ENCODE measurements at regions not wholly inside any gene's neighbourhood (a gene's known extent, or its start where the extent isn't known, plus 50 kb on each side); places are given as distances from the start of the nearest gene placed in this dataset.

GRCh38 chr5:29993286-29993685, 1200.2 kb upstream of the CDH6 start:
- no peak for DNase-seq (ENCODE audit: low read depth in 1 of 2, low spot score in 1 of 2)
- Histone ChIP-seq H3K27me3 (ENCODE audit: insufficient read depth, poor library complexity, severe bottlenecking) (no peaks in the 10 kb centered on the region), H3K27ac (replicated peaks) (no peak overlapping the region), H3K4me3 (replicated peaks; ENCODE audit: insufficient read depth, low read length) (no peak overlapping the region)
- TF ChIP-seq GABPA (IDR thresholded peaks at IDR 0.05; ENCODE audit: low read depth): no peak
- TF ChIP-seq, protein P1, sequence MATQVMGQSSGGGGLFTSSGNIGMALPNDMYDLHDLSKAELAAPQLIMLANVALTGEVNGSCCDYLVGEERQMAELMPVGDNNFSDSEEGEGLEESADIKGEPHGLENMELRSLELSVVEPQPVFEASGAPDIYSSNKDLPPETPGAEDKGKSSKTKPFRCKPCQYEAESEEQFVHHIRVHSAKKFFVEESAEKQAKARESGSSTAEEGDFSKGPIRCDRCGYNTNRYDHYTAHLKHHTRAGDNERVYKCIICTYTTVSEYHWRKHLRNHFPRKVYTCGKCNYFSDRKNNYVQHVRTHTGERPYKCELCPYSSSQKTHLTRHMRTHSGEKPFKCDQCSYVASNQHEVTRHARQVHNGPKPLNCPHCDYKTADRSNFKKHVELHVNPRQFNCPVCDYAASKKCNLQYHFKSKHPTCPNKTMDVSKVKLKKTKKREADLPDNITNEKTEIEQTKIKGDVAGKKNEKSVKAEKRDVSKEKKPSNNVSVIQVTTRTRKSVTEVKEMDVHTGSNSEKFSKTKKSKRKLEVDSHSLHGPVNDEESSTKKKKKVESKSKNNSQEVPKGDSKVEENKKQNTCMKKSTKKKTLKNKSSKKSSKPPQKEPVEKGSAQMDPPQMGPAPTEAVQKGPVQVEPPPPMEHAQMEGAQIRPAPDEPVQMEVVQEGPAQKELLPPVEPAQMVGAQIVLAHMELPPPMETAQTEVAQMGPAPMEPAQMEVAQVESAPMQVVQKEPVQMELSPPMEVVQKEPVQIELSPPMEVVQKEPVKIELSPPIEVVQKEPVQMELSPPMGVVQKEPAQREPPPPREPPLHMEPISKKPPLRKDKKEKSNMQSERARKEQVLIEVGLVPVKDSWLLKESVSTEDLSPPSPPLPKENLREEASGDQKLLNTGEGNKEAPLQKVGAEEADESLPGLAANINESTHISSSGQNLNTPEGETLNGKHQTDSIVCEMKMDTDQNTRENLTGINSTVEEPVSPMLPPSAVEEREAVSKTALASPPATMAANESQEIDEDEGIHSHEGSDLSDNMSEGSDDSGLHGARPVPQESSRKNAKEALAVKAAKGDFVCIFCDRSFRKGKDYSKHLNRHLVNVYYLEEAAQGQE (IDR thresholded peaks at IDR 0.05; ENCODE audit: insufficient replicate concordance, low read depth): no peak
- no peak for TF ChIP-seq POLR2AphosphoS5 (IDR thresholded peaks at IDR 0.05; ENCODE audit: low read depth)
- no peak for TF ChIP-seq CTCF (IDR thresholded peaks at IDR 0.05; ENCODE audit: insufficient read depth, low read length)
- no peak for TF ChIP-seq SPI1 (IDR thresholded peaks at IDR 0.05; ENCODE audit: borderline replicate concordance, low read depth)

DNA sequence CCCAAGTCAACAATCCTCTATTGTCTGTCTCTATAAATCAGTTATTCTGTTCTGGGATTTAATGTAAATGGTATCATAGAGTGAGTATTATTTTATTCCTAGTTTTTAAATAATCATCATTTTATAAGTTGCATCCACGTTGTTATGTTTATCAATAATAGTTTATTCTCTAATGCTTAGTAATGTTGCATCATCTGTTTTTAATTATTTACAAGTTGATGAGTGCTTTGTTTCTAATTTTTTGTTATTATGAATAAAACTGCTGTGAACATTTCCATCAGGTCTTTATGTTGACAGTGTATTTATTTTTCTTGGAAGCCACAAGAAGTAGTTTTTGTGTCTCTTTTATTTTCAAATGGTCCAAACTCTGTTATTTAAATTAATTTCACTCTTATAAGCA, 1201.2 kb upstream of the CDH6 start:
- TF ChIP-seq GABPA (IDR thresholded peaks at IDR 0.05; ENCODE audit: low read depth) (no peak), POLR2AphosphoS5 (IDR thresholded peaks at IDR 0.05; ENCODE audit: low read depth) (no peak), CTCF (IDR thresholded peaks at IDR 0.05; ENCODE audit: insufficient read depth, low read length) (no peak), SPI1 (IDR thresholded peaks at IDR 0.05; ENCODE audit: borderline replicate concordance, low read depth) (no peak)
- TF ChIP-seq, protein P1 (IDR thresholded peaks at IDR 0.05; ENCODE audit: insufficient replicate concordance, low read depth): no peak
- H3K4me3 ChIP-seq (replicated peaks; ENCODE audit: insufficient read depth, low read length): no peak overlapping the region
- no peak for DNase-seq (ENCODE audit: low read depth in 1 of 2, low spot score in 1 of 2)
- no peak overlapping the region for H3K27ac ChIP-seq (replicated peaks)
- H3K27me3 ChIP-seq (ENCODE audit: insufficient read depth, poor library complexity, severe bottlenecking): no peaks in the 10 kb centered on the region

DNA sequence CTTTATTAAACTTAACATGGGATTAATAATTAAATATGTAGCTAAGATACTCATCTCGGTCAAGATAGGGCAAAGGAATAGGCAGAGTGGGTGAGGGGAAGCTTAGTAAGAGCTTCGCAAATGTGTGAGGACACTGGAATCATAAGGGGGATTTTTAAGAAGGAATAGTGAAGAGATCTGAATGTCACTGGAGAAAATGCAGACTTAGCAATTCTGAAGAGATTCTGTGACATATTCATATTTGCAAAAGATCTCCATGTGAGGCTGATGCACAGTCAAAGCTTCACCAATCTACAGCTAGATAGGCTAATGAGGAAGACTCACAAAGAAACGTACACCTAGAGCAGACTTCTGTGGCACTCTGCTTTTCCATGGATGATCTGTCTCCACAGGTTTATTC, 1202.8 kb upstream of the CDH6 start:
- Histone ChIP-seq H3K27me3 (ENCODE audit: insufficient read depth, poor library complexity, severe bottlenecking) (no peaks in the 10 kb centered on the region), H3K4me3 (replicated peaks; ENCODE audit: insufficient read depth, low read length) (no peak overlapping the region), H3K27ac (replicated peaks) (no peak overlapping the region)
- TF ChIP-seq POLR2AphosphoS5 (IDR thresholded peaks at IDR 0.05; ENCODE audit: low read depth): no peak
- TF ChIP-seq CTCF (IDR thresholded peaks at IDR 0.05; ENCODE audit: insufficient read depth, low read length): no peak
- TF ChIP-seq, protein P1 (IDR thresholded peaks at IDR 0.05; ENCODE audit: insufficient replicate concordance, low read depth): no peak
- TF ChIP-seq SPI1 (IDR thresholded peaks at IDR 0.05; ENCODE audit: borderline replicate concordance, low read depth): no peak
- TF ChIP-seq GABPA (IDR thresholded peaks at IDR 0.05; ENCODE audit: low read depth): no peak
- no peak for DNase-seq (ENCODE audit: low read depth in 1 of 2, low spot score in 1 of 2)

Measured in HL-60 (cell line).